Trophoblast cell (in vitro differentiated cells and primary cell): ENCODE measurements at regions not wholly inside any gene's neighbourhood (a gene's known extent, or its start where the extent isn't known, plus 50 kb on each side); places are given as distances from the start of the nearest gene placed in this dataset.

Experiments used
- DNase-seq, 2 donors: peaks; one replicate each; pipeline ENCODE4 v3.0.0-alpha.2; 2016
- H2AFZ ChIP-seq: 2 replicates; pipeline ENCODE4 v1.6.1; 2013; ENCODE audit warnings: low read length, moderate library complexity, mild to moderate bottlenecking; ENCODE audit not compliant: insufficient read depth, poor library complexity
- H2AK5ac ChIP-seq: 2 replicates; pipeline ENCODE4 v1.6.1; 2013; ENCODE audit warnings: mild to moderate bottlenecking, low read length
- H2BK120ac ChIP-seq: 2 replicates; pipeline ENCODE4 v1.6.1; 2013; ENCODE audit warnings: low read length, mild to moderate bottlenecking, moderate library complexity; ENCODE audit not compliant: insufficient read depth, poor library complexity
- H2BK12ac ChIP-seq: 2 replicates; pipeline ENCODE4 v1.6.1; 2013; ENCODE audit warnings: mild to moderate bottlenecking, low read length, moderate library complexity
- H2BK5ac ChIP-seq: 2 replicates; pipeline ENCODE4 v1.6.1; 2013; ENCODE audit warnings: low read length, low read depth, moderate library complexity, mild to moderate bottlenecking; ENCODE audit not compliant: poor library complexity
- H3K14ac ChIP-seq: 2 replicates; pipeline ENCODE4 v1.6.1; 2013; ENCODE audit warnings: mild to moderate bottlenecking, low read length
- H3K18ac ChIP-seq: 2 replicates; pipeline ENCODE4 v1.6.1; 2013; ENCODE audit warnings: mild to moderate bottlenecking, low read length
- H3K23ac ChIP-seq: 2 replicates; pipeline ENCODE4 v1.6.1; 2013; ENCODE audit warnings: low read length
- H3K27ac ChIP-seq: 2 replicates; pipeline ENCODE4 v1.5.1; 2013; ENCODE audit warnings: low read depth, mild to moderate bottlenecking, inconsistent platforms, low read length, moderate library complexity
- H3K27me3 ChIP-seq: 2 replicates; pipeline ENCODE4 v1.6.1; 2013; ENCODE audit warnings: inconsistent platforms, mild to moderate bottlenecking, low read length, moderate library complexity; ENCODE audit not compliant: insufficient read depth
- H3K36me3 ChIP-seq, 2 experiments: 1 replicate in 1 of 2; 2 replicates in 1 of 2; pipeline ENCODE4 v1.6.1; 2013; ENCODE audit warnings: low read length in 2 of 2, mild to moderate bottlenecking in 2 of 2, moderate library complexity in 1 of 2; ENCODE audit not compliant: insufficient read depth in 2 of 2, control insufficient read depth in 1 of 2
- H3K4ac ChIP-seq: 2 replicates; pipeline ENCODE4 v1.6.1; 2013; ENCODE audit warnings: low read depth, mild to moderate bottlenecking, low read length, moderate library complexity
- H3K4me1 ChIP-seq, 2 experiments: 1 replicate in 1 of 2; 2 replicates in 1 of 2; pipeline ENCODE4 v1.6.1; 2013; ENCODE audit warnings: low read length in 2 of 2, mild to moderate bottlenecking in 2 of 2, moderate library complexity in 1 of 2; ENCODE audit not compliant: insufficient read depth in 2 of 2, control insufficient read depth in 1 of 2
- H3K4me2 ChIP-seq: 2 replicates; pipeline ENCODE4 v1.6.1; 2013; ENCODE audit warnings: inconsistent platforms, mild to moderate bottlenecking, low read length, moderate library complexity
- H3K4me3 ChIP-seq: 2 replicates; pipeline ENCODE4 v1.5.1; 2013; ENCODE audit warnings: mild to moderate bottlenecking, low read depth, low read length, inconsistent platforms
- H3K79me1 ChIP-seq: one replicate; pipeline ENCODE4 v1.6.1; 2013; ENCODE audit warnings: low read length
- H3K79me2 ChIP-seq: 2 replicates; pipeline ENCODE4 v1.6.1; 2013; ENCODE audit warnings: low read length, mild to moderate bottlenecking; ENCODE audit not compliant: control insufficient read depth, insufficient read depth, poor library complexity
- H3K9ac ChIP-seq: 2 replicates; pipeline ENCODE4 v1.6.1; 2013; ENCODE audit warnings: mild to moderate bottlenecking, low read length
- H3K9me3 ChIP-seq: 2 replicates; pipeline ENCODE4 v1.6.1; 2013; ENCODE audit warnings: low read depth, mild to moderate bottlenecking, control low read depth, inconsistent platforms, low read length; ENCODE audit not compliant: insufficient read depth
- H4K12ac ChIP-seq: 2 replicates; pipeline ENCODE4 v1.6.1; 2013; ENCODE audit warnings: low read depth, mild to moderate bottlenecking, low read length, moderate library complexity
- H4K8ac ChIP-seq: 2 replicates; pipeline ENCODE4 v1.6.1; 2013; ENCODE audit warnings: low read depth, mild to moderate bottlenecking, low read length, moderate library complexity
- H4K91ac ChIP-seq: one replicate; pipeline ENCODE4 v1.6.1; 2013; ENCODE audit warnings: low read depth, mild to moderate bottlenecking, low read length, moderate library complexity
- WGBS: extraction: QIAGEN DNeasy Blood & Tissue Kit; methylation state at CpG from one replicate; pipeline ENCODE4 v1.1.7; 2013; ENCODE audit warnings: missing lambda C conversion rate; ENCODE audit not compliant: insufficient read length, insufficient coverage; ENCODE audit errors: extremely low coverage; 5-methylcytosine and 5-hydroxymethylcytosine counted together

DNA sequence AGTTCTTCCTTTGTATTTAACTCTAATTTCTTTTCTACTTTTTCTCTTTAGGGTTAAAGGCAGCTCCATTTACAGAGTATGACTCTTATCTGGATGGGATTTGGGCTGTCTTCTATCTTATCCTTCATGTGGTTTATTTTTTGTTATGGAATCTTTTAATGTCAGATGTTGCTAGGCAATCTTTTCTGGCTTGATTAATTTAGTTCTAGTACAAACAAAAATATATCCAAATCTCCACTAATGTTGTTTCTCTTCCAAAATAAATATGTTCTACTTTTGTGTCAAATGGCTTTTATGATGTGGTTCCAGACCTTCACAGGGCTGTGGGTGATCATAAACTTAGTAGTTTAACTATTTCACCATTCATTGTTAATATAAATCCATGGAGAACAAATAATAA, 246.9 kb downstream of the AHR start:
- Histone ChIP-seq H3K79me1 (no peaks in the 10 kb centered on the region), H3K18ac (no peak overlapping the region), H4K12ac (no peak overlapping the region), H2AK5ac (no peak overlapping the region), H3K9me3 (no peaks in the 10 kb centered on the region), H4K91ac (no peak overlapping the region), H2BK12ac (no peak overlapping the region), H2BK120ac (no peak overlapping the region), H3K79me2 (no peaks in the 10 kb centered on the region), H3K27ac (no peak overlapping the region), H3K9ac (no peak overlapping the region), H2BK5ac (no peak overlapping the region), H3K23ac (no peak overlapping the region), H3K4ac (no peak overlapping the region), H3K4me1 (peaks cover 0 to 3% of the 10 kb centered on the region in 2 experiments), H2AFZ (no peak overlapping the region), H3K14ac (no peak overlapping the region), H3K4me3 (no peak overlapping the region), H4K8ac (no peak overlapping the region), H3K27me3 (no peaks in the 10 kb centered on the region), H3K36me3 (no peaks in the 10 kb centered on the region), H3K4me2 (no peak overlapping the region)
- DNase-seq = no peak

GRCh38 chr7:17546189-17546588, 247.7 kb downstream of the AHR start:
- Histone ChIP-seq H3K4me3 (no peak overlapping the region), H2BK5ac (no peak overlapping the region), H3K79me2 (no peaks in the 10 kb centered on the region), H3K36me3 (no peaks in the 10 kb centered on the region), H3K79me1 (no peaks in the 10 kb centered on the region), H3K14ac (no peak overlapping the region), H4K91ac (no peak overlapping the region), H3K4me2 (no peak overlapping the region), H3K23ac (no peak overlapping the region), H2AK5ac (no peak overlapping the region), H3K18ac (no peak overlapping the region), H3K4ac (no peak overlapping the region), H2AFZ (no peak overlapping the region), H3K4me1 (peaks cover 0 to 3% of the 10 kb centered on the region in 2 experiments), H3K27ac (no peak overlapping the region), H3K27me3 (no peaks in the 10 kb centered on the region), H4K8ac (no peak overlapping the region), H4K12ac (no peak overlapping the region), H2BK120ac (no peak overlapping the region), H2BK12ac (no peak overlapping the region), H3K9me3 (no peaks in the 10 kb centered on the region), H3K9ac (no peak overlapping the region)
- no peak for DNase-seq
- WGBS = no CpG with 5 or more reads among the region's 3 CpGs

GRCh38 chr7:17546592-17546991, 248.1 kb downstream of the AHR start:
- no peak overlapping the region for H2AK5ac ChIP-seq
- no peak overlapping the region for H4K12ac ChIP-seq
- H3K4ac ChIP-seq = no peak overlapping the region
- H3K18ac ChIP-seq = no peak overlapping the region
- H2BK120ac ChIP-seq = no peak overlapping the region
- DNase-seq = no peak
- H3K14ac ChIP-seq = no peak overlapping the region
- no peak overlapping the region for H3K4me3 ChIP-seq
- no peaks in the 10 kb centered on the region for H3K79me2 ChIP-seq
- H3K27ac ChIP-seq = no peak overlapping the region
- no peaks in the 10 kb centered on the region for H3K79me1 ChIP-seq
- H2BK5ac ChIP-seq = no peak overlapping the region
- H3K4me2 ChIP-seq = no peak overlapping the region
- H3K4me1 ChIP-seq = peaks cover 0 to 3% of the 10 kb centered on the region in 2 experiments
- H2BK12ac ChIP-seq = no peak overlapping the region
- no peak overlapping the region for H4K91ac ChIP-seq
- H3K27me3 ChIP-seq = no peaks in the 10 kb centered on the region
- WGBS = no CpG with 5 or more reads among the region's 1 CpG
- no peak overlapping the region for H3K9ac ChIP-seq
- H2AFZ ChIP-seq = no peak overlapping the region
- no peak overlapping the region for H3K23ac ChIP-seq
- H3K9me3 ChIP-seq = no peaks in the 10 kb centered on the region
- H4K8ac ChIP-seq = no peak overlapping the region
- no peaks in the 10 kb centered on the region for H3K36me3 ChIP-seq

DNA sequence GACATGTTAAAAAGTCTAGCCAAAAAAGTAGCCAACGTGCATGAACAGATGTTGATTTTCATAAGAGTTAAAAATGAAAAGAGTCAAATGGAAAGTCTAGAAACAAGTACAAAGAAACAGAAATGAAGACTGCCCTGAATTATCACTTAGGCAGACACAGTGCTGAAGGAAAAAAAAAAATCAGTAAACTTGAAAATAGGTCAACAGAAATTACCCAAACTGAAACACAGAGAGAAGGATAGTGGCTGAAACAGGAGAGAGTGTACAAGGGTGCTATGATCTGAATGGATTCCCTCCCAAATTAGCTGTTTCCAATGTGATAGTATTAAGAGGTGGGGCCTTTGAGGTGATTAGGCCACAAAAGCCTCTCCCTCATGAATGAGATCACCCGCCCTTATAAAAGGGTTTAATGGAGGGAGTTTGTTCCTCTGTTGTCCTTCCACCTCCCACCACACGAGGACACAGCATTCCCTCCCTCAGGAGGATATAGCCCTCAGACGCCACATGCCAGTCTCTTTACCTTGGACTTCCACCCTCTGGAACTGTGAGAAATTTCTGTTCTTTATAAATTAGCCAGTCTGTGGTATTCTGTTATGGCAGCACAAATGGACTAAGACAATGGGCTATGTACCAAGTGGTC, 249.7 kb downstream of the AHR start:
- no peak overlapping the region for H4K8ac ChIP-seq
- H3K36me3 ChIP-seq = no peaks in the 10 kb centered on the region
- no peak overlapping the region for H2BK5ac ChIP-seq
- H3K18ac ChIP-seq = no peak overlapping the region
- peaks cover 2% of the 10 kb centered on the region for H3K9me3 ChIP-seq
- H3K27me3 ChIP-seq = no peaks in the 10 kb centered on the region
- H3K14ac ChIP-seq = no peak overlapping the region
- no peak overlapping the region for H2BK120ac ChIP-seq
- no peak overlapping the region for H2BK12ac ChIP-seq
- H3K4me1 ChIP-seq = no peaks in the 10 kb centered on the region
- no peaks in the 10 kb centered on the region for H3K79me1 ChIP-seq
- no peak overlapping the region for H3K27ac ChIP-seq
- no peaks in the 10 kb centered on the region for H3K79me2 ChIP-seq
- no peak overlapping the region for H3K9ac ChIP-seq
- no peak for DNase-seq
- peak overlapping the region; percentile 29 for H2AK5ac ChIP-seq
- no peak overlapping the region for H3K4ac ChIP-seq
- H4K12ac ChIP-seq = no peak overlapping the region
- H2AFZ ChIP-seq = no peak overlapping the region
- H3K4me3 ChIP-seq = no peak overlapping the region
- no CpG with 5 or more reads among the region's 4 CpGs for WGBS
- no peak overlapping the region for H4K91ac ChIP-seq
- H3K23ac ChIP-seq = no peak overlapping the region
- no peak overlapping the region for H3K4me2 ChIP-seq
